Common myeloid progenitor, CD34-positive (primary cell): ENCODE measurements at regions not wholly inside any gene's neighbourhood (a gene's known extent, or its start where the extent isn't known, plus 50 kb on each side); places are given as distances from the start of the nearest gene placed in this dataset.

Experiments used
- CTCF ChIA-PET: fragments of 350-600 bp; sonication (Branson Sonifier 250); formaldehyde crosslinking; loops from one replicate; lab custom pipeline; 2021; ENCODE audit warnings: antibody characterized with exemption; lab: Charles Lee
- POLR2A ChIA-PET: fragments of 350-600 bp; sonication (Branson Sonifier 250); formaldehyde crosslinking; loops from one replicate; lab custom pipeline; 2021; ENCODE audit warnings: antibody characterized with exemption; lab: Charles Lee
- DNase-seq, 3 donors: peaks; one replicate each; pipeline versions ENCODE4 v3.0.0 to v3.0.0-alpha.2; 2013
- H3K27ac ChIP-seq, 2 experiments: 1 replicate in 1 of 2; 2 replicates in 1 of 2; pipeline ENCODE4 v1.7.0; 2013; ENCODE audit warnings: inconsistent platforms in 2 of 2, low read length in 2 of 2, mild to moderate bottlenecking in 2 of 2, low read depth in 1 of 2, moderate library complexity in 1 of 2; ENCODE audit not compliant: severe bottlenecking in 2 of 2, insufficient read depth in 1 of 2, poor library complexity in 1 of 2
- H3K27me3 ChIP-seq, 5 experiments: replicated peaks in 2 of 5; 1 replicate in 3 of 5; 2 replicates in 2 of 5; pipeline versions ENCODE4 v1.6.1 to v1.7.0; 2013; ENCODE audit warnings: low read length in 4 of 5, mild to moderate bottlenecking in 2 of 5, moderate library complexity in 2 of 5, inconsistent platforms in 1 of 5; ENCODE audit not compliant: insufficient read depth in 5 of 5, control insufficient read depth in 4 of 5
- H3K36me3 ChIP-seq, 4 experiments: 1 replicate in 2 of 4; 2 replicates in 2 of 4; pipeline versions ENCODE4 v1.6.1 to v1.7.0; 2013; ENCODE audit warnings: low read length in 3 of 4, control low read depth in 1 of 4, mild to moderate bottlenecking in 1 of 4; ENCODE audit not compliant: control insufficient read depth in 4 of 4, insufficient read depth in 4 of 4
- H3K4me1 ChIP-seq, 4 experiments: 1 replicate in 3 of 4; 2 replicates in 1 of 4; pipeline versions ENCODE4 v1.6.1 to v1.7.1; 2013; ENCODE audit warnings: low read length in 3 of 4, mild to moderate bottlenecking in 3 of 4, control low read depth in 1 of 4, inconsistent platforms in 1 of 4, moderate library complexity in 1 of 4; ENCODE audit not compliant: control insufficient read depth in 4 of 4, insufficient read depth in 4 of 4; ENCODE audit errors: control extremely low read depth in 1 of 4
- H3K4me3 ChIP-seq, 7 experiments: 1 replicate in 4 of 7; 2 replicates in 3 of 7; pipeline versions ENCODE4 v1.5.1 to v1.7.0; 2013; ENCODE audit warnings: mild to moderate bottlenecking in 7 of 7, low read length in 6 of 7, moderate library complexity in 6 of 7, inconsistent platforms in 2 of 7, low read depth in 2 of 7, control low read depth in 1 of 7; ENCODE audit not compliant: insufficient read depth in 4 of 7, control insufficient read depth in 1 of 7; ENCODE audit errors: extremely low read depth in 1 of 7
- H3K9me3 ChIP-seq, 5 experiments: 1 replicate in 4 of 5; 2 replicates in 1 of 5; pipeline versions ENCODE4 v1.6.1 to v1.7.1; 2013; ENCODE audit warnings: low read length in 4 of 5, mild to moderate bottlenecking in 2 of 5, inconsistent platforms in 1 of 5, low read depth in 1 of 5, moderate library complexity in 1 of 5; ENCODE audit not compliant: control insufficient read depth in 4 of 5, insufficient read depth in 2 of 5; ENCODE audit errors: control extremely low read depth in 1 of 5
- WGBS: methylation state at CpG from one replicate; pipeline ENCODE4 v1.1.5; 2013; ENCODE audit not compliant: insufficient coverage; 5-methylcytosine and 5-hydroxymethylcytosine counted together

GRCh38 chr18:78001811-78002210, 752.2 kb downstream of the GALR1 start:
- Histone ChIP-seq H3K4me1 (no peaks in the 10 kb centered on the region), H3K27ac (no peak overlapping the region), H3K9me3 (peaks cover 0 to 10% (median 2%) of the 10 kb centered on the region in 5 experiments), H3K36me3 (no peaks in the 10 kb centered on the region), H3K27me3 (peaks cover 2 to 20% (median 6%) of the 10 kb centered on the region in 5 experiments), H3K4me3 (no peak overlapping the region)
- no peak for DNase-seq
- ChIA-PET POLR2A (no interaction called here), CTCF (no interaction called here)

- H3K4me3 ChIP-seq = no peak overlapping the region
- ChIA-PET CTCF (interaction anchor here (0.6 kb wide), 1 partner anchor 307 kb away, joined by 3 read pairs; no protein-coding TSS in a partner anchor), POLR2A (no interaction called here)
- H3K27me3 ChIP-seq = peaks cover 0 to 23% (median 8%) of the 10 kb centered on the region in 5 experiments
- H3K9me3 ChIP-seq = peaks cover 0 to 11% (median 3%) of the 10 kb centered on the region in 5 experiments
- H3K4me1 ChIP-seq = no peaks in the 10 kb centered on the region
- WGBS = 24% methylated on average over 3 of the region's 9 CpGs
- no peaks in the 10 kb centered on the region for H3K36me3 ChIP-seq
- H3K27ac ChIP-seq = no peak overlapping the region
- DNase-seq = no peak
These were observed 756.5 kb downstream of the GALR1 start for GRCh38 chr18:78006006-78006773.

DNA sequence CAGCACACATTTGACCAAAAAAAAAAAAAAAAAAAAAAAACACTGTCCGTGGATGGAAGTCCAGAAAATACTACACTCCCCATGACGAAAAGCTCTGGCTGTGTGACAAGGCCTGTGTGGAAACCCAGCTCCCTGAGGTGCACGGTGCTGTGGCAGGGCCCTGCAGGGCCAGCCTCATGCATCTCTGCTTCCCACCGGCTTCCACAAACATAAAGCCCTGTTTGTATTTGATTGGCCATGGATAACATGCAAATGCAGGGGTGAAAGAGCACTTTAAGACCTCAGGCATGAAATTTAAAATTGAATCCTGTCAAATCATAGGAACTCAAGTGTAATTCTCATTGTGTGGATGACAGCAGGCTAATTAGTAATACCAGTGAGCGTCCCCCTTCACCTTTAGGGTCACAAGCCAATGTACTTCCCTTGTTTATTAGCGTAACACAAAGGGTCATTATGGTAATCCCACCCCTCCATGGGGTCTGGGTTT, 757.2 kb downstream of the GALR1 start:
- WGBS = 4% methylated on average over 3 of the region's 6 CpGs
- CTCF ChIA-PET = interaction anchor here (0.6 kb wide), 1 partner anchor 307 kb away, joined by 3 read pairs; no protein-coding TSS in a partner anchor
- peaks cover 0 to 6% (median 3%) of the 10 kb centered on the region in 5 experiments for H3K9me3 ChIP-seq
- no peak overlapping the region for H3K4me3 ChIP-seq
- no peaks in the 10 kb centered on the region for H3K36me3 ChIP-seq
- H3K4me1 ChIP-seq = no peaks in the 10 kb centered on the region
- no peak for DNase-seq
- POLR2A ChIA-PET = no interaction called here
- H3K27ac ChIP-seq = no peak overlapping the region
- peaks cover 0 to 23% (median 8%) of the 10 kb centered on the region in 5 experiments for H3K27me3 ChIP-seq

GRCh38 chr18:78010363-78010762, 760.7 kb downstream of the GALR1 start:
- Histone ChIP-seq H3K4me3 (no peak overlapping the region), H3K27ac (no peak overlapping the region), H3K27me3 (peaks cover 0 to 13% (median 8%) of the 10 kb centered on the region in 5 experiments), H3K4me1 (no peaks in the 10 kb centered on the region), H3K9me3 (peaks cover 0 to 5% (median 3%) of the 10 kb centered on the region in 5 experiments), H3K36me3 (no peaks in the 10 kb centered on the region)
- ChIA-PET CTCF (no interaction called here), POLR2A (no interaction called here)
- no peak for DNase-seq

- WGBS = 80% methylated on average over 6 of the region's 8 CpGs
- Histone ChIP-seq H3K27me3 (no peaks in the 10 kb centered on the region), H3K4me3 (no peak overlapping the region), H3K36me3 (no peaks in the 10 kb centered on the region), H3K4me1 (no peaks in the 10 kb centered on the region), H3K9me3 (no peaks in the 10 kb centered on the region), H3K27ac (no peak overlapping the region)
- DNase-seq = no peak
- ChIA-PET POLR2A (no interaction called here), CTCF (no interaction called here)
These were observed 768.2 kb downstream of the GALR1 start for GRCh38 chr18:78017869-78018268.

DNA sequence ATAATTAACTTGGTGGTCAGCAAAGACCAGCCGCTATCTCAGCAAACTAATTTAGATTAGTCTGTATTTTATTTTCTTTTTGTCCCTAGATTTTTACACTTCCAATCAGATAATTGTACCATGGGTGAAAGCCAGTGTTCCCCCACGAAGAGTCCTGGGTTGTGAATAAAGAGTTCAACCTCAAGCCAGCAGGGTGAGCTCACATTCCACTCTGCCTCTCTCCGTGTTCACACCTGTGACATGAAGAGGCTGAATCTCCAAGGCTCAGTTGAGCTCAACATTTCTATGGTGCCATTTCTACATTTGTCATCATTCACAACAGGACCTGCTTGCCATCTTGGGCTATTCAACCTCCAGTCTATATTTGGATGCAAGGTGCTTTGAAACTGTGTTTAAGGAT, 771.5 kb downstream of the GALR1 start:
- WGBS = 27% methylated on average over 2 of the region's 3 CpGs
- CTCF ChIA-PET = no interaction called here
- POLR2A ChIA-PET = interaction anchor here (0.6 kb wide), 1 partner anchor 472 kb away, joined by 5 read pairs; no protein-coding TSS in a partner anchor
- H3K36me3 ChIP-seq = no peaks in the 10 kb centered on the region
- no peak overlapping the region for H3K4me3 ChIP-seq
- H3K9me3 ChIP-seq = no peaks in the 10 kb centered on the region
- no peak for DNase-seq
- no peaks in the 10 kb centered on the region for H3K27me3 ChIP-seq
- no peaks in the 10 kb centered on the region for H3K4me1 ChIP-seq
- no peak overlapping the region for H3K27ac ChIP-seq

DNA sequence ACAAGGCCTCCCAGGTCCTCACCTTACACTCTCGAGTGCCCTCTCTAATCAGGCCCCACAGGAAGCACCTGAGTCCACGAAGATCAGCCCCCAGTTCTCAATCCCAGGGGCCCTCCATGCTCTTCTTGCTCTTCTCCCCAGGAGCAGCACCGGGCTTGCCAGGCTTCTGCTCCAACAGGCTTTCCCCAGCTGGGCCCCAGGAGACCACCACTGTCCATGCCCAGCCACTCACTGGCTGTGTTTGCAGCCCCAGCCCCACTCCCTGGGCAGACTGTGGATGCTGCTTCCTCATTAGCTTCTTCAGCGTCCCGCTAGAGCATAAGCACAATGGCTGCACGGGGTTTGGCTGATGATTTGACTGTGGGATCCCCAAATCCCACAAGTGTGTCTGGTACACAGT, 781.9 kb downstream of the GALR1 start:
- H3K9me3 ChIP-seq = no peaks in the 10 kb centered on the region
- CTCF ChIA-PET = no interaction called here
- WGBS = 81% methylated on average over 6 of the region's 6 CpGs

More for the DNA sequence above, 781.9 kb downstream of the GALR1 start:
- H3K4me1 ChIP-seq = no peaks in the 10 kb centered on the region
- DNase-seq = no peak
- H3K36me3 ChIP-seq = no peaks in the 10 kb centered on the region
- no peaks in the 10 kb centered on the region for H3K27me3 ChIP-seq
- POLR2A ChIA-PET = no interaction called here
- no peak overlapping the region for H3K4me3 ChIP-seq
- H3K27ac ChIP-seq = no peak overlapping the region
